ENCODE measurements at regions not wholly inside any gene's neighbourhood (a gene's known extent, or its start where the extent isn't known, plus 50 kb on each side); places are given as distances from the start of the nearest gene placed in this dataset.

DNA sequence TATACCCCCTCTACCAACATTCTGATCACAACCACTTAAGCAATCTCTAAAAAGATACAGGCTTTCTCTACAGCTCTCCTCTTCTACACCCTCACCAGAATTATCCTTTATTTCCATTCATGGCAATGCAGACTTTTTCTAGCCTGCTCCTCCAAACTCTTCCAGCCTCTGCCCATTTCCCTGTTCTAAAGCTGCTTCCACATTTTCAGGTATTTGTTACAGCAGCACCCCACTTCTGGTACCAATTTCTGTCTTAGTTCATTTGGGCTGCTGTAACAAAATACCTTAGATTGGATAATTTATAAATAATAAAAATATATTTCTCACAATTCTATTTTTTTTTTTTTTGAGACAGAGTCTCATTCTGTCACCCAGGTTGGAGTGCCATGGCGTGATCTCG is 53.0 kb upstream of the DNAH5 start:
- Mint-ChIP-seq H3K4me1 (no peaks in the 10 kb centered on the region), H3K9me3 (peaks cover 7% of the 10 kb centered on the region), H3K4me3 (no peak overlapping the region), H3K27me3 (no peaks in the 10 kb centered on the region), H3K27ac (no peak overlapping the region), H3K36me3 (no peaks in the 10 kb centered on the region)
- ATAC-seq (ENCODE audit: low read depth), result no peak
- POLR2A ChIA-PET, result no interaction called here
- no peak for DNase-seq

DNA sequence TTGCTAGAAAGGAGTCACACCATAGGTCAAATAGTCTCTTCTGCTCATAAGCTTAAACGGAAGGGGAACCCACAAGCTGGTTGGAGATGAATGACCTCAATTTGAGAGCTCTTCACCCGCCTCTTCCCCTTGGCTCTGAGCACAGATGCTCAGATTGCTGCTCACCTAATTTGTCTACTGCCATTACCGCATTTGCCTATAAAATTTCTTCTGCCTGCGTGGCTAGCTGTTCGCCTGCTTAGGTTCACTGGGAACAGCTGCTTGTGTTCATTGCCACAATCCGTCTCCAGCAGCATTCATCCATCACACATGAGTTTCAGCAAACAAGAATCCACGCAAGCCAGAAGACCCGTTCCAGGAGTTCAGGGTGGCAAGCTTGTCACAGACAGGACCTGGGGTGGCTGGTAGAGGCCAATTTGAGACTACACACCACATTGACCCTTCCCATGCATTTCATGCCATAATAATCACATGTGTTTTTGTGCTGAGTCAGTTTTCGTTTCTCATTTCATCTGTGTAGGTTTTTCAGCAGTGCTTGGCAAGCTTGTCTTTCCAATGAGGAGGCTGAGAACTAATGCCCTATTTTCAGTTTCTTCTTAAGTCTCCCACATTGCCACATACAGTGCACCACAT is 50.2 kb upstream of the DNAH5 start:
- POLR2A ChIA-PET, result no interaction called here
- ATAC-seq (ENCODE audit: low read depth) (no peak), DNase-seq (no peak)
- no peak overlapping the region for H3K4me3 Mint-ChIP-seq
- H3K9me3 Mint-ChIP-seq, result peaks cover 7% of the 10 kb centered on the region
- no peaks in the 10 kb centered on the region for H3K27me3 Mint-ChIP-seq
- H3K4me1 Mint-ChIP-seq, result no peaks in the 10 kb centered on the region
- H3K36me3 Mint-ChIP-seq, result no peaks in the 10 kb centered on the region
- H3K27ac Mint-ChIP-seq, result no peak overlapping the region

Data from activated naive CD8-positive, alpha-beta T cell treated with anti-CD3 and anti-CD28 coated beads, Interleukin-2, amount 10 ng/mL, durations not matched to agents 7 days and 5 days (primary cell).